GM10847 (cell line): ENCODE measurements at regions not wholly inside any gene's neighbourhood (a gene's known extent, or its start where the extent isn't known, plus 50 kb on each side); places are given as distances from the start of the nearest gene placed in this dataset.

Experiments used
- POLR2A ChIP-seq: IDR thresholded peaks from 2 replicates; pipeline ENCODE4 v1.6.1; 2011; ENCODE audit not compliant: insufficient read length; ENCODE audit errors: extremely low read depth

DNA sequence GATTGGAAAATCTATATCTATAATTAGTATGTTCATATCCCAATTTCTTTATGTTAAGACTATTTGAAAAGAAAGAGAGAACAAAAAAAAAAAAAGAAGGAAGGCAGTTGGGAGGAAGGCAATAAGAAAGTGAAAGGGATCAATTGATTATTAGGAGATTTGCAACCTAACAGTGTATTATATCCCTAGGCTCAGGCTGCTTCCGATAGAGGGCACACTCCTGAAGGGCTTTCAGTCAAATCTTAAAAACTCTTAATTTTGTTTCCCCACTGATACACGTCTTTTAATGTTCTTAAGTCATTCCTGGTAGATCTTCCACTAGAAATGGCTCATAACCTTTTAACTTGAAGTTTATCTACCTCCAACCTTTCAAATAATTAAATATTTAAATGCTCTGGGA lies 763.9 kb downstream of the BCL11A start:
- TF ChIP-seq POLR2A = no peak

DNA sequence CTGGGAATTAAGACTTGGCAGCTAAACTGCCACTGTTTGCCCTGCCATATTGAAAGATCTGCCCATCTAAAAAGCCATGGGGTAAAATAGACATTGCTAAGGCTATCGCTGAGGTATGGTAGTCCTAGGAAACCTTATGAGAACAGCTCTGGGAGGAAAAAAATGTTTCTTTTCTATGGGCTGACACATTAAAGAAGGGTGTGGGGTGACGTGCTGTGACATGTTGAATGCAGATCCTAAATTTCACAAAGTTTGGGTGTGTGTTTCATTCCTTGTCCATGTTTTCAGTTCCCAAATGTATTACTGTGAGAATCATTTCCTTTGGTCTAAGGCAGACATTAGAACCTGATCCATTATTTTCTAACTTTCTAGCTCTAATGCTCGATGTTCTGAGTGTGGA lies 766.4 kb downstream of the BCL11A start:
- no peak for TF ChIP-seq POLR2A

DNA sequence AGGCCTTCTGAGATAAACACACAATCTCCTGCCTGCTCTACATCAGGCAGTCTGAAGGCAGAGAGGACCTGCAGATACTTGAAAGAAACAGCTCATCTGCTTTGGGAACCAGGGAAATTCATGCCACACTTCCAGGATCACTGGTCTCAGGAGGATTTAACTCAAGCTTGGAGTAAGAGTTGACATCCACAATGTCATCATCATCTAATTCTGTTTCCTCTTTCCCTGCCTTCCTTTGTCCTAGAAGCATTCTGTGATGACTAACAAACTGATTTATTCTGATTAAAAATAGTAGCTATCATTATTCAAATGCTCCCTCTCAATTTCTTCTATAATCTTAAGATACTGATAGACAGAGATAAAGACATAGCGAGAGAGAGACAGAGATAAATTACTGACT lies 766.8 kb downstream of the BCL11A start:
- TF ChIP-seq POLR2A = no peak

DNA sequence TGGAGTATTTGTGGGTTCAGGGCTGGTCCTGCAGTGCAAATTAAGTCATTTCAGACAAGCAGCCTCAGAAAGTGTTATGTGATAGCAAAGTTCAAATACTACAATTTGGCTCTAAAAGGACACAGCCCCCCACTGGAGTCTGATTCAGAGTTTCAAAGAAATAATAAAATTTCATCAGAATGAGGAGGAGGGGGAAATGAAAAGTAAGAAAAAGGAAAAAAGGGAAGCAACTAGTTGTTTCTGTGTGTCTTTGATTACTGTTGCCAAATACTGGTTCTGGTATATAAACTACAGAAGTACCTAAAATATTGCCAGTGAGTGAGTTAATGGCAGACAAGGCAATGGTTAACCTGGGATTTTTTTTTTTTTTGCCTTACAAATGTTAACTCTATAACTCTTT lies 773.9 kb downstream of the BCL11A start:
- no peak for TF ChIP-seq POLR2A

DNA sequence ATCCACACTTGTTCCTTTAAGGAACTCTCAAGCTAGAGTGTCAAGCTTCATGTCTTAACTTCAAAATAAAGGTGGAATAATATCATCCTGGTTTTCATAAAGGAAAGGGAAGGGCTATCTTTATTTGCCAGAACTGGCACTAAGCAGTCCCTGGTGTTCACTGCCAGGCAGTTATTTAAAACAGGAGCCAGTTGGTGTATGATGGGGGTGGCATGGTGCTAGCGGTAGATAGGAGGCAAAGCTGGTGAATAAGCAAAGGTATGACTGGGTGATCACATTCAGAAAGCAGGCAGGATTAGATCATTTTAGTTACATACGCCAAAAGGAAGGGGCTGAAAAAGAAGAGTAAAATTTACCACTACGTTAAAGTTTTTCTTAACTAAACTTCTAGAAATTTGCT lies 776.3 kb downstream of the BCL11A start:
- no peak for TF ChIP-seq POLR2A

DNA sequence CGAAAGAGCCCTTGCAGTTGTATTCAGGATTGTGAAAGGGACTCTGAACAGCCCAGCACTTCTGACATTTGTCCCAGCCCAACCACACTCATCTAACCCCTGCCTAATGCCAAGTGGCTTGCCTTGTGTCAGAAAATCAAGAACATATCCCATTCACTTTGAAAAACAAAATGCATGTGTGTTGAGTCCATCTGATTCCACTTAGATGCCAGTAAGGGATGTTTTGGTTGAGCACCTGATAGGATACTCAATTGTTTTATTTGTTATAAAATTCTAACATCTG lies 776.8 kb downstream of the BCL11A start:
- TF ChIP-seq POLR2A = no peak

DNA sequence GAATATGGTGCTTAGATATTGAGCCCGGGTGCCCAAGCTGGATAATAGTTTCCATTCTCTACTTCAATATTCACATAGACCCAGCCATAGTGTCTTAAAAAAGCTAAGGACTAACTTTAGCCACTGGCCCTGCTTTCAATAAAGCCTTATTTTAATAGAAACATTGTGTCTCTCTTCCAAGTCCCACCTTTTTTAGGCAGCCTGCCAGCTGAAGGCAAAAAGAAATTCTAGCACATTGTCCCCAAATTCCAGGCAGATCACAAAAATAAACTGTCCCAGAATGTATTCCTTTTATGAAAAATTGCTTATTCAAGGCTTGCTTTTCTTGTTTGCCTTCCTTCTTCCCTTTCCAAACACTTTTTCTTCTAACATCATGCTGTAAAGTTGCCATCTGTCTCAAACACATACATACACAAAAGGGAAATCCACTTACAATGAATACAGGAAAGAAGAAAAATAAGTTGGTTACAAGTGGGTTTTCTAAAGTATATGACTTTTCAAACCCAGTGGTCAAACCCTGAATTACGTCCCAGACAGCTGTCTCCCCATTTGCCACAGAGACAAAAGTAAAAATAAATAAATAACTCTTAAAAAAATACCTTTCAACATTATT lies 778.5 kb downstream of the BCL11A start:
- TF ChIP-seq POLR2A = no peak

DNA sequence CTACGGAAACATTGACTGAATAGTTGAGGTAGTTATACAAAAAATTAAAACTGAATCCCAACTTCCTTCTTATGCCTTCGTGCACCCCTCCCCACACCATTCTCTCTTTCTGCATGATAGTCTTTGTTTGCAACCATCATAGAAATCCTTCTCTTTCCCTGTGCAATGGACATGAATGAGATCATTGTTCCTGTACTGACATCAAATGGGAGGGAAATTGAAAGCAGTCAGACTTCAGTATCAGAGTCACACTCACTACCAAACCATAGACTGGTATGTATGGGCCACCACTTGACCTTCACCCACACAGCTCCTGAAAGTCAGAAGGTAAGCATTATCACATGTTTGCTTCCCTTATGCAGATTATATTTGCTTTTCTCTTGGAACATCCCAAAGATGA lies 782.8 kb downstream of the BCL11A start:
- TF ChIP-seq POLR2A = no peak

DNA sequence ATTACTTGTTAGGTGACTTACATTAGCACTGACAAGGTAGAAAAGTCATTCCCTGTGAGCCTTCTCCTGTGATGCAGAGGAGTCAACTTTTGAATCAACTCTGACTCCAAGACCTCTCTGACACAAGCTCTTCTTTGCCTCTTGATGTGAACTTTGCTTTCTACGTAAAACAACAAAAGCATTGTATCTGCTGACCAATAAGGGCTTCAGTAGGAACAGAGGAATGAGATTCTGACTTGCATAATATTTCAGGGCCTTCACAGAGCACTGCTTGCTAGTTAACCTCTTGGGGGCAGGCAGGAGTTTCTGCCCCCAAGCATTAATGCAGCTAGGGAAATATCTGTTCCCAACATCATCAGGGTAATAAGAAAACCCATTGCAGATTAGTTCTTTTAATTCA lies 791.5 kb downstream of the BCL11A start:
- no peak for TF ChIP-seq POLR2A

DNA sequence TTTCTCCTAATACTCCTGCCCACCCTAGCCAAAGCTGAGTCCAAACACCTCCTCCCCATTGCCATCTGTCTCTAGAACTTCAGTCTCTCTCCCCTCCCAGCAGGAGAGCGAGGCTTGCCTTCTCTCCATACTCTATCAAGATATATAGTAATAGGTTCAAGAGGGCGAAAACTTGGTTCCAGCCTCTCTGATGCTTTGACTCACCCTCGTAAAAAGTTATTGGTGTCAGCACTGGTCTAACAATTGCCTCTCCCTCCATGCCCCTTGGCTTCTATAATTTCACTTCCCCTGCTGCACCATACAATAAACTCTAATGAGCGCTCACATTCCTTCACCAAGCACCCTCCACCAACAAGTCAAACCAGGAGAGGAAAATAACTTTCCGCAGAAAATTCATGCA lies 797.3 kb downstream of the BCL11A start:
- TF ChIP-seq POLR2A = no peak

DNA sequence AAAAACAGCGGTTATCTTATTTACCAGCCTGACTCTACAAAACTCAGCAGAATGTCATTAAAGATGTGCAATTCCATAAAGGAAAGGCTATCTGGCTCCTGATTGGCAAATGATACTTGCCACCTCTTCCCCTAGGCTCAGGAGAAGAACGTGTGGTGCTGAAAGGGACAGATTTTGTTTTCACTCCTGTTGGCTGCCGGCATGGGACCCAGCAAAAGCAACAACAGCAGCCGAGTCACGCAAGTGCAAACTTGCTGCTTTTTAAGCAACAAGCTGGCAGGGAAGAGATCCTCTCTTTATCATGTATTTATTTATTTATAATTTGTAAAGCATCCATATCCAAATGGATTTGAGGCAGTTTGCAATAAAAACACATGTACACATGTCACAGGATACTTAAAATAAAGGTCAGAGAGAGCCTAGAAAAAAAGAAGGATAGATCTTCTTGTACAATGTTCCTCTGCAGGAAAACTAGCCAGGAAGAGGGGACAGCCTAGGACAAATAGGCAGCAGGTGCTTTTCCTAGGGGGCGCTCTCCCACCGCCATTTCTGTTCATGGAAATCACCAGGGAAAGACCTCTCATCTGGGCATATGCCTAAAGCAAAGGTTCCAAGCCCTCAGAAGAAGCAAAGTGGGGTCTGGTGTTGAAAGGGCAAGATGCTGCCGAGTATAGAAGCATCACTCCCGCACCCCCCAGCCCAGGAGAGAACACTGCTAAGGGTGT lies 799.3 kb downstream of the BCL11A start:
- TF ChIP-seq POLR2A = no peak

DNA sequence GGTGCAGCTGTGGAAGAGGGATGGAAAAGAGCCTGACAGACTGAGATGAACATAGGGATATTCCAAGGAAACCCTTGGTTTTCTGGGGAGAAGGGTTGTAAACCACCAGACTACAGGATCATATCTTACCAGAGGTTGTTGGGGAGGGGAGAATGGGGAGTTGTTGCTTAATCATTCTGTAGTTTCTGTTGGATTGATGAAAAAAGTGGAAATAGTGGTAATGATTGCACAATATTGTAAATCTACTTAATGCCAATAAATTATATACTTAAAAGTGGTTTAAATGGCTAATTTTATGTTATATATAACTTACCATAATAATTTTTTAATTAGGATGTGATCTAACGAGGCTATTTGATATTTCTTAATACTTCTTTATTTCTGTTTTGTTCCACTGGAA lies 800.9 kb downstream of the BCL11A start:
- no peak for TF ChIP-seq POLR2A

DNA sequence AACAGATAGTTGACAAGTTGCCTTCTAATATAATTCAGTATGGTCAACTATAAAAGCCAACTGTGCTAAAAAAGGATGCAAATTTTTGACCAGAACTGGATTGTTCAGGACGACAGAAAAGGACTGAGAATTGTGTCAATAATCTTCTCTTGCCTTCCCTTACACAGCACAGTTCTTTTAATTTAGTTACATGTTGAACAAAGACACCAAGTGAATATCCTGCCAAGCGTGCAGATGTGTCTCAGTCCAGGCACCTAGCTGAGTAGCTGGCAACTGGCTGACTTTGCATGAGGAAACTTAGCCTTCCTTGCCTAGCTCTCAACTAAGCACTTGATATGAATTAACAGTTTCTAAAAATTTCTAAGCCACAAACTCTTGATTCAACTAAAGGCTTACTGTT lies 801.4 kb downstream of the BCL11A start:
- no peak for TF ChIP-seq POLR2A

DNA sequence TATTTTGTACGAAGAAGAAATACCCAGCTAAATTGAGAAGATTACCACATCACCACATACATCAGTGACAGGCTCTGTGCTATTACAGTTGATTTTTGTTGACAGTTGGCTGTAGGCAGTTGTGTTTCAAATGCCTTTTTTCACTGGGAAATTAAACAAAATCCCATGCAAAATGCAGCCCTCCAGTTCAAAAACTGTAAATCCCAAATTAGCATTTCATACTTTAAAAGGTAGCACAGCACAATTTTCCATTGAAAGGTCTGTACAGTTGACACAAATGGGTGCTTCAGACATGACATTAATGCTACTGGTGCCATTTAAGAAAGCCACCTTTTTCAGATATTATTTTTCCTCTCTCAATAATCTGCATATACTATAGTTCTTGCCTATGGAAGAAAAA lies 807.2 kb downstream of the BCL11A start:
- TF ChIP-seq POLR2A = no peak

DNA sequence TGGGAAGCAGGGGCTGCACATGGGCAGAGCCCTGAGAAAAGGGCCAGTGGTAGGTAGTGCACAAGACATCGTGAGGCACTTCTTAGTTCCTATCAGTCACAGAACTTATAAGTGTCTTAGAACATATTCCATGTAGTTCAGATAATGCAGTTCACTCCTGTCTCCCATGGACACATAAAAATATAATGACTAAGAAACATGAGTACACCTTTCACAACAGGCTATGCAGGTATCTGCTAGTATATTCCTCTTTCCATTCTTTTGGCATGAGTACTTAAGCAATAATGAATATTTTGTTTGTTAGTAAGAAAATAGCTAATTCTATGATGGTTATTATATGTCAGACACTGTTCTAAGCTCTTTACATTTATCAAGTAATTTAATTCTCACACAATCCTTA lies 808.4 kb downstream of the BCL11A start:
- no peak for TF ChIP-seq POLR2A

DNA sequence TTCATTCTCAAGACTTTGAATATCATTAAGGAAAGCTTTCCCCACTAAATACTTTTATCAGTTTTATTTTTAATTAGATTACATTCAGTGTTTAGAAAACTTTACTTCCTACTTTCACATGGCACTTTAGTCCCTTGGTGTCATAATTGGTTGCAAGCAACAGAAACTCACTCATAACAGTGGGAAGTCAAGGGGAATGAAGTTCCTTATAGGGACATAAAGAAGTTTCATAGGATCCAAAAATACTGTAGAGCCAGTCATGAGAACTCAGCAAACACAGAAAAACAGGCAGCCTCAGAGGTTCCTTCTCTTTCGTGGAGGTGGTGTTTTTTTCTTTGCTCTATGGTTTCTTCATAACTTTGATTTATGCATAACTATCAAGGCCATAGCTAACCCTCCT lies 809.0 kb downstream of the BCL11A start:
- no peak for TF ChIP-seq POLR2A

DNA sequence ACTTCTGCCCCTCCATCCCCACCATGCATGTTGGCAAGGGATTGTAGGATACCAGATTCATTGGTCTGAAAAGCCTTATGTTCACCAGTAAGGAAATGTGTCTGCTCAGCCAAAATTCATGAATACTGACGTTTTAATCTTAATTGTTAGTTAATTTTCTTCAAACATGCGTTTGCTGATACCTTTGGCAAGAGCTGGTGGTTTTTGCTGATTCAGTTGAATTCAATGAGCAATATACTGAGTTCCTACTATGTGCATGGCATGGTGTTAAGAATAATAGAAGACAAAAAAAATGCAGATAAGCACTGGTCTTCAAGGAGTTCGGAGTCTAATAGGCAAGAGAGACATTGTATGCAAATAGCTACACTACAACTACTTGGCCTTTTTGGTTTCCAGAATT lies 811.6 kb downstream of the BCL11A start:
- TF ChIP-seq POLR2A = no peak
